ENCODE measurements at regions not wholly inside any gene's neighbourhood (a gene's known extent, or its start where the extent isn't known, plus 50 kb on each side); places are given as distances from the start of the nearest gene placed in this dataset.

DNA sequence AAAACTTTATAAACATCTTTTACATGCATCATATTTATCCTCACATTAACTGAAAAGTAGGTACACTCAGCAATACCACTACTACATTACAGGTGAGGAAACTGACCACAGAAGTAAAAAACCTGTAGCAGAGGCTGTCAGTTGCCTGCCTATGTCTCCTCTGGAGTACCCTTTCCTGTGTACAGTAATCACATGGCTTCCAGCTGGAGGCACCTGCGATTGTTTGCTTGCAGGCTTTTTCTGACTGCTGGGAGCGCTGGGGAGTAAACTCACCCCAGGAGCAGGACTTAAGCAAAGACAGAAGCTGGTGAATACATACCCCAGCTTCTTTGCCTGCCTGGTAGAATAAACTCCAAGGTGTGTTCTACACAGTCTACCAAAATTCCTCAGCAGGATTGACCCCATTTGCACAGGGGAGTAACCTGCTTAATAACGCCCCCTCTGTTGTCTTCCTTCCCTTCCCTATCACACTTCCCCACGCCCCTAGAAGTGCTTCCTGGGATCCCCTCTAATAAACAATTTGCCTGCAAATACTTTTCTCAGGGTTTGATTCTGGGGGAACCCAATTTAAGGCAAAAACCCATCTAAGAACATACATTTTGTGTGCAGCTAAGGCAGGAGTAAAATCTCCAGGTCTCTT lies 138.9 kb downstream of the PTH2R start:
- no peak for ATAC-seq

DNA sequence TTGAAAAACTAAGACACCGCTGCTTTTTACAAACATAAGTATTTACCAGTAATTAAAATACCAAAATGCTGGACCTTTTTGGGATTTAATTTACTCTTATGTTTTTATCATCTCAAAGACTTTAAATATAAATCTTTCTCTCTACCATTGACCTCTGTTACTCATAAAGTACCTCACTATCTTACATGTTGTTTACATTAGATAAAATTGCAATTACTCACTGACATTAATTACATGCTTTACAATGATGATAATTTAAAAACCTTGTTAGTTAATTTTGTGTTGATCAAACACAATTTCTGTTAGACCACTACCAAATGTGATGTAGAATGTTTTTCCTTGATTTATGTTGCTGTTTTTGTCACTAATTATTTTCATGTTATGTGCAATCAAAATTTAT lies 139.5 kb downstream of the PTH2R start:
- ATAC-seq, result no peak

DNA sequence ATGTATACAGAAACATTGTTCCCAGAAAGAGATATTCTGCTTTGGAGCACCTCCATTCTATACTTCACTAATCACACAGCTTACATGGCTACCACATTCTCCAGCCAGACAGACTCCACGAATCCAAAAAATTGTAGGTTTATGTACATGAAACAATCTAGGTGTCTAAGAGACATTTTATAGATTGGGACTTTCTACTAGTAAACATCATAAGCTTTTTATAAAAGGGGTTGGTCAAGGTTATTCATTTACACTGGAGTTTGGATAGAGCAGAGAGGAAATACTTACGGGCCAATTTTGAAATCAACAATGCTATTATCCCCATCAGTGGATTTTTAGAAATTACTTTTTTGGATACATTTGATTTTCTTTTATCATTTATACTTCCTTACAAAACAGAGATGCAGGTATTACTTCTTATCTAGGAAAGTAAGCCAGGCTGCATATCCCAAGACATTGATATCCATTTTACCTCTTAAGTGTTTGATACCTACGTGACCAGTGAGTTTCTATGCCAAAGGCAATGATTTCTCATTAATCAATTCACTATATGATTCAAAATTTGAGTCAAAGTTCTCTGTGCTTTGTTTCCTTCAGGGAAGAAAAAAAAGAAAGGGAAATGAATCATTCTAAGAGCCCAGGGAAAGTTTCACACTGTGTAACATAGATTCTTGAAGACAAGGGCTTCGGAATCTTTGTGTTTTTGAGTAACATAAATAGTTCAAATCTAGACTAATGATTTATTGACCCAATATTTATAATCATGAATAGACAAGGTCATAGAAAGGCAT lies 140.5 kb downstream of the PTH2R start:
- ATAC-seq, result no peak

DNA sequence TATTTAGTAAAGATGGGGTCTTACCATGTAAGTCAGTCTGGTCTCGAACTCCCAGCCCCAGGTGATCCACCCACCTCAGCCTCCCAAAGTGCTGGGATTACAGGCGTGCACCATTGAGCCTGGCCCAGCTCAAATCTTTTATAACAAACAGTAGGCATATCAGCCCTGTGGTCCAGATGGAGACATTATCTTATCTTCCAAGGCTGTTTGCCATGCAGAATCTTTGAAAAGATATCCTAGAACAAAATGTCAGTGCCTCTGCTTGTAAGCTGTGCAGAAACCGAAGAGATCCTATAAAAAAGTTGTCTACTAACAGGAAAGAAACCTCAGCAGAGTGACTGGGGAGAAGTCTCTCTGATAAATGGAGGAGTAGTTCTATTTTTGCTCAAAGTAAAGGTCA lies 142.1 kb downstream of the PTH2R start:
- ATAC-seq, result no peak

DNA sequence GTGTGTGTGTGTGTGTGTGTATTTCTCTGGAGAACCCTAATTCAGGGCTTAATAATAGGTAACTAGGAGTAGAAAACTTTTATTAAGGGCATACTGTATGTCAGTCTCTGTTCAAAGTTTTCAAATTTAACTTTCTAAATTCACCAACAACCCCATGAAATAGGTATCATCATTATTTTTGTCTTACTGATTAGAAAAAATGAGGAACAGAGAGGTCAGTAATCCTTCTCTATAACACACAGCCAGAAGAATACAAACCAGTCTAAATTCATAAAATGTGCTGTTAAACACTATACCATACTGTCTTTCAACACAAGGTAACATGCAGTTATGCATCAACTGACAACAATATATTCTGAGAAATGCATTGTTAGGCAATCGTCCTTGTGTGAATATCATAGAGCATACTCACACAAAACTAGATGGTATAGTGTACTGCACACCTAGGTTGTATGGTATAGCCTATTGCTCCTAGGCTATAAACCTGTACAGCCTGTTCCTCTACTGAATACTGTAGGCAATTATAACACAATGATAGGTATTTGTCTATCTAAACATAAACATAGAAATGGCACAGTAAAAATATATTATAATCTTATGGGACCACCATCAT lies 143.1 kb downstream of the PTH2R start:
- peak; percentile 77 for ATAC-seq

DNA sequence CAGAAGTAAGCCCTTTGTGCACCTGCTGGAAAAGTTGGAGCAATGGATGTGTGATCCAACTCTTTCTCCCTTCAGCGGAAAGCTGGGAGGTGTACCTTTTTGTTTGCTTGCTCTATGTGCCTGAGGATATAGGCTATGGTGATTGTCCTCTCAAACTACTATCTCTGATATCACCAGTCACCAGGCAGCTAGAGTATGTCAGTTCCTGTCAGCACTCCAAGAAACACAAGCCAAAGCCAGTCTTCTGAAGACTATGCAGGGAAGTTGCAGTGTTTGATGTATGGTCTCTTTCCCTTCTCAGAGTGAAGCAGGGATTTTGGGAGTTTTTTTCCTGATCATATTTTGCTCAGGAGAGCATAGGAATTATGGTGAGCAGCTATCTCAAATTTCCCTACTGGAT lies 146.4 kb downstream of the PTH2R start:
- no peak for ATAC-seq

DNA sequence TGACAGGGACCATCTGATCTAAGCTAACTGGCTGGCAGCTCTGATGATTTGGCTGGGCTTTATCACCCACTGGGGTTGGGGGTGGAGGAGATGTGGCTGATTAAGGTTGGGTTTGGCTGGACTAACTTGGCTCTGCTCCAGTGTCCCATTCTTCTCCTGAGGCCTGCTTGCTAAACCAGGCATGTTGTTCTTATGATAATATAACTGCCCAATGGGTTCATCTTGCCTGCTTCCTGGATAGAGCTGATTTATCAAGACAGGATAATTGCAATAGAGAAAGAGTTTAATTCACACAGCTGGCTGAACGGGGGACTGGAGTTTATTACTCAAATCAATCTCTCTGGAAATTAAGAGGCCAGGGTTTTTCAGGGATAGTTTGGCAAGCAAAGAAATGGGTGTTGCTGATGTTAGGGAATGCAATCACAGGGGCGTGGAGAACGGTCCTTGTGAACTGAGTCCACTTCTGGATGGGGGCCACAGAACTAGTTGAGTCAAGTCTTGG lies 150.4 kb downstream of the PTH2R start:
- ATAC-seq, result no peak

DNA sequence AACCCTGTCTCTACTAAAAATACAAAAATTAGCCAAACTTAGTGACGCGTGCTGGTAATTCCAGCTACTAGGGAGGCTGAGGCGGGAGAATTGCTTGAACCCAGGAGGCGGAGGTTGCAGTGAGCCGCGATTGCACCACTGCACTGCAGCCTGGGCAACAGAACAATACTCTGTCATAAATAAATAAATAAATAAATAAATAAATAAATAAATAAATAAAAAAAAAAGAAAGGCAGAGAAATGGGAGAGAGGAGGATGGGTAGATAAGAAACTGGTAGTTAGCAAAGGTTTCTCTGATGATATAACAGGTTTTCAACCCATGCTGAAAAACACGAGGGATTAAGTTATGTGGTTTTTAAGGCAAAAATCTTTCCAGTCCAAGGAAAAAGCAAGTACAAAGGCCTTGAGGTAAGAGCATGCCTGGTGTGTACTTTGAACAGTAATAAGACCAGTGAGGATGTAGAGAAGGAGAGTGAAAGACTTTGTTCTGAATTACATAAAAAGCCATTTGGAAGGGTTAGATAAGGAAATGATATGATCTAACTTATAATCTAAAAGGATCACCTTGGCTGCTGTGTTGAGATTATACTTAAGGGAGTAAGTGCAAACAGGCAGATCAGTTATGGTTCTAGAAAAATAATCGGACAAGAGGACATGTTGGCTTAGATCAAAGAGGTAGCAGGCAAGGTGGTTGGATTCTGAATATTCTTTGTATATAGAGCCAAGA lies 159.3 kb downstream of the PTH2R start:
- no peak for ATAC-seq

DNA sequence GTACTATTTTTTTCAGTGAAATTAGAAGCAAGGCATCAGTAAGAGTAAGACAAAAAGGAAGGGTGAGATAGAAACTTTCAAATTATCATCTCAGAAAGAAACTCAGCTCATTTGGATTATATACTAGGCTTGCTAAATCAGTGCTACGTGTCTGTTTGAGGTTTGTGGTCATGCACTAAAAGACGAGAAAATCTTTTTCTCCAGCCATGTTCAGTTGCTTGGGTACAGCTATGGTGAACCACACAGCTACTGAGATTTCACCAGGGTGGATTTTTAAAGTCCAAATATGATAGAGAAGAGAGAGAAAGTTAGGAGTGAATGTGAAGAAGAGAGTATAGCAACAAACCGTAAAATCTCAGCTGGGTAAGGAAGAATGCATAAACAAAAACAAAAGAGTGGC lies 161.6 kb downstream of the PTH2R start:
- no peak for ATAC-seq

DNA sequence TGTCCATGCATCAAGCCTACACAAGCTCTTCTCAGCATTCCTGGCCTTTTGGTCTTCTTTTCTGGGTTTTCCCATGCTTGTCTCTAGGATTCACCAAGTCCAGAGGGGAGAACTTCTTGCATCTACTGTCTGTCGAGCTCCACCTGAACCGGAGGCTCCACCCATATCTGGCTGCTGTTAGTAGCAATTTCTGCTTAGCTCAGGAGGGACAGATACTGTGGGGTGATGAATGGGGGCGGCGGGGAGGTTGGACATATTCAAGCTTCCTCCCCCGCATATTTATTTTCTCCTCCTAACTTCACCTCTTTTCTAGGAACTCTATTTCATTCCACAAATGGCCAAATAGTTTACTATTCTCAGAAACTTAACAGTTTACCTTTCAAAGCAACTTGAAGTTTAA lies 163.5 kb downstream of the PTH2R start:
- ATAC-seq, result no peak

DNA sequence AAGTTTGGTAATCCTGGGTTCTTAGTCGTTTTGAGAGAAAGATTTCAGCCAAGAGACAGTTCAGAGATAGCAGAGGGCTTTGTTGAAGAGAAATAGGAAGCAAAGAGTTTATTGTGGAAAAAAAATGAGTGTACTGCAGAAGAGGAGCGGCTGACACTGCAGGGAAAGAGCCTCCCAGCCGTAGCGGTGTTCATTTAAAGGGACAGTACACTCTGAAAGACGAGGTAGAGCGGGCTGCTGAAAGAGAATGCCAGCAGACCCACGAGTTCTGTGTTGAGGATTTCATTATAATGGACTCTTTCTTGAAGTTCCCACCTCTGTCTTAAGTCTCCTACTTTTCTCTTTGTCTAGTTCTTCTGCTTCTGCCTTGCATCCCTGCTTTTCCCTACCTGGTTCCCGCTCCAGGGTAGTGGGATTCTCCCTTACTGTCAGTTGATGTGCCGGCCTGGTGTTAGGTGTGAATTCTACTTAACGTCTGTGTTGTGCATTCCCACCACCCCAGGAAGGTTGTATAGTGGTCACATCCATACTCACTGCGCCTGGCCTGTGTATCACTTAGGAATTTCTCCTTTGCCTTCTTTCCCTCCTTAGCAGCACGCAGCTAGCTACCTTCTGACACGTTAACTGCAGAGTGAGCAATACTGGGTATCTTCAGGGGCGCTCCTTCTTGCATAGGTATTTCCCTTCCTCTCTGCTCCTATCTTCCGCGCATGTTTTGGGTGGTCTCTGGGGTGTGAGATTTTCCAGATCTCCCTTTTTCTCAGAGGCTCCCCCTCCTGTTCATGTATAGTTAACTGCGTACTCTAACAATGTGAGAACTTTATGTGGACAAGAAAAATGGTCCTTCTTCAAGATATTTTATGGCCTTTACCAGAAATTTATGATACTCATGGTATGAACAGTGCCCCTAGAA lies 164.5 kb downstream of the PTH2R start:
- no peak for ATAC-seq

DNA sequence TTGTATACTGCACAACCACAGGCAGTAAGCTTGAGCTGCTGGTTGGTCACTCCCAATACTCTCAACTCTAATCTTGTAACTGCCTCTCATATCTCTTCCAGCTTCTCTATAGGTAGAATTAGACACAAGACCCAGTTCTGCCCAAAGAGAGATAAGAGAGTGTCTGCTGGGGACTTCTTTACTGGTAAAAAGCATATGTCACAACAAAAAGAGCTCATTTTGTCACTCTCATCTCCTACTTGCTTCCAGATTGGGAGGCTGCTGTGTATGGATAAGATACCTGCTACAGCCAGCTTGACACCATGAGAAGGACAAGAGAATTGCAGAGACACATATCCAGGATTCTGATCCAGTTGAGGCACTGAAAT lies 165.2 kb downstream of the PTH2R start:
- ATAC-seq, result no peak

DNA sequence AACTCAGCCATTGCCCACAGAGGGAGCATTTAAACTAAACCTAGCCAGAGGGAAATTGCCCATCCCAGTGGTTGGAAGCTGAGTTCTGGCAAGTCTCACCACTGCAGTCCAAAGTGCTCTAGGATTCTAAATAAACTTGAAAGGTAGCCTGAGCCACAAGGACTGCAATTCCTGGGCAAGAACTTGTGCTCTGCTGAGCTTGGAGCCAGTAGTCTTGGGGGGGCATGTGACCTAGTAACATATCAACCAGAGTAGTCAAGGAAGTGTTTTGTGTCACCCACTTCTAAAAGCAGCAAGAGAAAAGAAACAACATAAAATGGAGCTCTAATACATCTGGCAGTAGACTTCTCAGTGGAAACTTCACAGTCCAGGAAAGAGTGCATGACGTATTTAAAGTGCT lies 167.0 kb downstream of the PTH2R start:
- no peak for ATAC-seq

DNA sequence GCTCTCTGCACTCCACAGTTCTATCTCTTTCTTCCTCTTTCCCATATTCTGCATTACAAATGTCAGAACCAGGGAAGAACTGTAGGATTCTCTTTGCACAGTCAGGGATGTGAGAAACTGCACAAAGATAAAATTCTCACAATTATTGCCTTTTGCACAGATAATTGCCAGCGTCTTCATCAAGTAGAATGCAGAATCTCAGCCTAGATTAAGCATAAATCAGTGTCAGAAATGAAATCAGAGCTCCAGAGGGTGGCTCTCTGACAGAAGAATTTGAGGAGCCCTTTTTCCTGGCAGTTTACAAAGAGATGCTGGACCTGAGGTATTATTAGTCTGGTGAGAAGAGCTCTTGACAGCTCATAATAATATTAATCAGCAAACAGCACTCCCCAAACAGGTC lies 173.1 kb downstream of the PTH2R start:
- no peak for ATAC-seq

DNA sequence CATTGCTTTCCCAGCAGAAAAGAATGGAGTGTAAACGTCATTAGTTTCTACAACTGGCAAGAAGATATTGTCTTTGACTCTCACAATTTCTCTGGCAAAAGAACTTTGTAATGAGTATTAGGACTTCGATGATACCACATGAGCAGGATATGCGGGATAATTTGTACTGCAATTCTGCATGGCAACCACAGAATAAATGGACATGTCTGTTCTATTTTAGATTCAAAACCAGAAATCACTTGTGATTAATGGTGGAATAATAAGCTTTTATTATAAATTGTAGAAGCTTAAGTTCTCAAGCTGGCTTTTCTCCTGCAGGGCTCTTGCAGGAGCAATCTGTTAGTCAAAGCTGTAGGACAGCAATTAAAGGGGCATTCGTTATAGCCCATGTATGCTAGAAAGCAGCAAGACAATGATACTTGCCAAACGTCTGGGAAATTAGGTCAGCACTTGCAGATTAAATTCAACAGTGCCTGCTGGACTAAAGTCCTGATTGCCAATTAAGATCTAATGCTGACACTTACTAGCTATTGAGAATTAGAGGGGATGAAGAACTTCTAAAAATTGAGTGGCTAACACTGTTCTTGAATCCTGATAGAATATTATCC lies 177.9 kb downstream of the PTH2R start:
- no peak for ATAC-seq

DNA sequence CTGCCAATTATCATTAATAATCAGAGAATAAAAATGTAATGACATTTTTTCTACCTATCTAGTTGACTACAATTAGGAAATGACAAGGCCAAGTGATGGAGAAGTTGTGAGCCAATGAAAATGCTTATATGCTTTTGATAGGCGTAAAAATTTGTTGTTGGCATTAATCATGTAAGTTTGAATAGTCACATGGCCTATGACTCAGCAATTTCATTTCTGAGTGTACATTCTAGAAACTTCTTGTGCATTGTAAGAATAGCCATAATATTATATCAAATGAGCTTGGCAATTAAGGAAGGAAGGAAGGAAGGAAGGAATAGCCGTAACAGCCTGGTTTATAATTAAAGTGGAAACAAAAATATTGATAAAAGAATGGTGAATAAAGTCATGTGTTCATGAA lies 179.9 kb downstream of the PTH2R start:
- ATAC-seq, result no peak

DNA sequence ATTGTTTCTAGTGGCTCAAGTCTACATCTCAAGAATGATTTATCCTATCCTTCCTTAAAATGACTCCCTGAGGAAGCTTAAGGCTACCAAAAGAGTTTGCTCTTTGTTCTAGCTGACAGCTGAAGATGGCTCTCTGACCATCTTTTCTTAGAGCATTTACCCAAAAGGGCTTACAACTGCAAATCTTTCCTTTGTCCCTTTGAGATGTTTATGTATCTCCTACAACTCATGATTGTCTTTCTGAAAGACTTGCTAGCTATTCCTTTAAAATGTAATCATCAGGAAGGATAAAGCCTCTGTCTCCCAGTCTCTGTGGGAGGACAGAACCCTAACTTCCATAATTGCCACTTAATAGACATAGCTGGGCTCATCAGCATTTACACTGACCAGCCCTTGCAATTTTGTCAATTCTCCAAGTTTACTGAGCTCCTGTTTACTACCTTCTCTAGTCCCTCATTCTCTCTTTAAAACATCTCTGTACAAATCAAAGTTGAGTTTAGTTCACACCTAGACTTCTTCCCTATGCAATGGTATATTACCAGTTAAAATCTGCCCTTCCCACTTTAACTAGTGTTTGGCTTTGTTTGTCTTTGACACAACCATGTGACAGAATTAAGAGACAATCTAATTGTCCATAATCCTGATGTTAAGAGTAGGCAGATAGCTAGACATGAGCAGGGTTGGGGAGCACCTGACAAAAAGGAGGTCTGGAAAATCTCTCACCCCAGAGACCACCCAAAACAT lies 188.2 kb downstream of the PTH2R start:
- ATAC-seq, result no peak

DNA sequence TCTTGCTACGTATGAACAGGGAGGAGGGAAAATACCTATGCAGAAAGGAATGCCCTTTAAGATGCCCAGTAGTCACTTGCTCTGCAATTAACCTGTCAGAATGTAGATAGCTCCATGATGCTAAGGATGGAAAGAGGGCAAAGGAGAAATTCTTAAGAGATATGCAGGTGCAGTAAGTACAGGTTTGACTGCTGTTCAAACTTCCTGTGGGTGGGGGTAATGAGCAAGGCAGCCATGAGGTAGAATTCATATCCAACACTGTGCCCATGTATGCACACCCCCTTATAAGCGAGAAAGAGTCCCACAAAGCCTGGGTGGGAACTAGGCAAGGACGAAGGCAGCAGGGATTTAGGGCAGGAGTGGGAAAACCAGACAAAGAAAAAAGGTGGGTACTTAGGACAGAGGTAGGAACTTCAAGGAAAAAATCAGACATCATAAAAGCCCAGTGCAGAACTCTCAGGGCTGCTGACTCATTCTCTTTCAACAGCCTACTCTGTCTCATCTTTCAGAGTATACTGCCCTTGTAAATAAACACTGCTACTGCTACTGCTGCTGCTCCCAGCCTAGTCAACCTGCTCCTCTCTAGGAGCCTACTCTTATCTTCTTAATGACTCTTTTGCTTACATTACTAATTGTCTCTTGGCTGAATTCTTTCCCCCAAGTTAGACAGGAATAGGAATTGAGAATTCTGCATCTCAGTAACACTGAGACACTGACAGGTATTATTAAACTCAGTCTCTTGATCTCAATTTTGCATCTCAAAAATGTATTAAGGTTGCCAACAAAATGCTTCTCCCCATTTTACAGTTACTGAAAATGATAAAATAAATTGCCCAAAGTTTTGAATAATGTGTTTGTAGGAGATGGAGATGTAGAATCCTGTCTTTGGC lies 189.0 kb downstream of the PTH2R start:
- peak; percentile 38 for ATAC-seq

DNA sequence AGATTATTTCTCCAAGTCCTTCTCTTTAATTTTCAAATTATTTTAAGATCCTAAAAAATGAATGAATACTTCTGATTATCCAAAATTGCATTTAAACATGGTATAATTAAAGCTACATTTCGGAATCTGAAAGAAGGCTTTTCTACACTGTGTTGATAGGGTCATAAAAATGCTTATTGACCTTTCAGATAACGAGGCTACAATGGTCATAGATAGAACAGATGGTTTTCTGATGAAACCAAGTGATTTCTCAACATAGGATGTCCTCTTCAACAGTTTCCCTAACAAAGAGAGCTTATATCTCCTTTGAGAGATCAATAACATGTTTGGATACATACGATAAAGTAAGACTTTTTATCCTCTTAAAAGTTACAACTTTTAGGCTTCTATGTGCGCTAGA lies 201.1 kb downstream of the PTH2R start:
- ATAC-seq, result no peak

Data from esophagus mucosa (tissue), 1 donor.